ENCODE measurements at regions not wholly inside any gene's neighbourhood (a gene's known extent, or its start where the extent isn't known, plus 50 kb on each side); places are given as distances from the start of the nearest gene placed in this dataset.

DNA sequence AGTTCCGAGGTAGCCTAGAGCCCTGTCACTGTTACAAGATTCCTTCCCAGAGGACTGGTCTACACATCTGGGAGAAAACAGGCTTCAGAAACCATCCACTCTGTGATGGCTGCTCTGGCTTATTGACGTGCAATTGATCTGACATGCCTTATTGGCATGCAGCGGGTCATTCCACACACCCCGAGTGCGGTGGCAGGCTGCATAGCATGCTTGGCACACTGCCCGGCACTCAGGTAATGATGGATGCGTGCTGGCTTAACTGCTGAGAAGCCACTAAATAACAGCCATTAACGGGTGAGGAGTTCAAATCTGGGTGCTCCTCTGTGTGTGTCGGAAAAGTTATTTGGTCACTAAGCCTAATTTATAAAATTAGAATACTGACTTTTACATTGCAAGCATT is 67.9 kb upstream of the CDH4 start:
- H3K27me3 ChIP-seq (ENCODE audit: insufficient read depth, low read depth, severe bottlenecking): peaks cover 79% of the 10 kb centered on the region
- H3K27ac ChIP-seq: no peak overlapping the region
- H3K36me3 ChIP-seq: no peaks in the 10 kb centered on the region
- H3K4me3 ChIP-seq (ENCODE audit: low read depth, low read length): no peak overlapping the region
- TF ChIP-seq, protein P1, sequence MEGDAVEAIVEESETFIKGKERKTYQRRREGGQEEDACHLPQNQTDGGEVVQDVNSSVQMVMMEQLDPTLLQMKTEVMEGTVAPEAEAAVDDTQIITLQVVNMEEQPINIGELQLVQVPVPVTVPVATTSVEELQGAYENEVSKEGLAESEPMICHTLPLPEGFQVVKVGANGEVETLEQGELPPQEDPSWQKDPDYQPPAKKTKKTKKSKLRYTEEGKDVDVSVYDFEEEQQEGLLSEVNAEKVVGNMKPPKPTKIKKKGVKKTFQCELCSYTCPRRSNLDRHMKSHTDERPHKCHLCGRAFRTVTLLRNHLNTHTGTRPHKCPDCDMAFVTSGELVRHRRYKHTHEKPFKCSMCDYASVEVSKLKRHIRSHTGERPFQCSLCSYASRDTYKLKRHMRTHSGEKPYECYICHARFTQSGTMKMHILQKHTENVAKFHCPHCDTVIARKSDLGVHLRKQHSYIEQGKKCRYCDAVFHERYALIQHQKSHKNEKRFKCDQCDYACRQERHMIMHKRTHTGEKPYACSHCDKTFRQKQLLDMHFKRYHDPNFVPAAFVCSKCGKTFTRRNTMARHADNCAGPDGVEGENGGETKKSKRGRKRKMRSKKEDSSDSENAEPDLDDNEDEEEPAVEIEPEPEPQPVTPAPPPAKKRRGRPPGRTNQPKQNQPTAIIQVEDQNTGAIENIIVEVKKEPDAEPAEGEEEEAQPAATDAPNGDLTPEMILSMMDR (IDR thresholded peaks at IDR 0.05; ENCODE audit: low read depth, low read length): no peak
- H3K9me3 ChIP-seq (ENCODE audit: severe bottlenecking): no peaks in the 10 kb centered on the region
- no peak for DNase-seq

GRCh38 chr20:61185181-61185580 is 66.9 kb upstream of the CDH4 start:
- Histone ChIP-seq H3K27me3 (ENCODE audit: insufficient read depth, low read depth, severe bottlenecking) (peaks cover 73% of the 10 kb centered on the region), H3K27ac (no peak overlapping the region), H3K36me3 (no peaks in the 10 kb centered on the region), H3K4me3 (ENCODE audit: low read depth, low read length) (no peak overlapping the region), H3K9me3 (ENCODE audit: severe bottlenecking) (no peaks in the 10 kb centered on the region)
- DNase-seq: no peak
- TF ChIP-seq, protein P1 (IDR thresholded peaks at IDR 0.05; ENCODE audit: low read depth, low read length): no peak

DNA sequence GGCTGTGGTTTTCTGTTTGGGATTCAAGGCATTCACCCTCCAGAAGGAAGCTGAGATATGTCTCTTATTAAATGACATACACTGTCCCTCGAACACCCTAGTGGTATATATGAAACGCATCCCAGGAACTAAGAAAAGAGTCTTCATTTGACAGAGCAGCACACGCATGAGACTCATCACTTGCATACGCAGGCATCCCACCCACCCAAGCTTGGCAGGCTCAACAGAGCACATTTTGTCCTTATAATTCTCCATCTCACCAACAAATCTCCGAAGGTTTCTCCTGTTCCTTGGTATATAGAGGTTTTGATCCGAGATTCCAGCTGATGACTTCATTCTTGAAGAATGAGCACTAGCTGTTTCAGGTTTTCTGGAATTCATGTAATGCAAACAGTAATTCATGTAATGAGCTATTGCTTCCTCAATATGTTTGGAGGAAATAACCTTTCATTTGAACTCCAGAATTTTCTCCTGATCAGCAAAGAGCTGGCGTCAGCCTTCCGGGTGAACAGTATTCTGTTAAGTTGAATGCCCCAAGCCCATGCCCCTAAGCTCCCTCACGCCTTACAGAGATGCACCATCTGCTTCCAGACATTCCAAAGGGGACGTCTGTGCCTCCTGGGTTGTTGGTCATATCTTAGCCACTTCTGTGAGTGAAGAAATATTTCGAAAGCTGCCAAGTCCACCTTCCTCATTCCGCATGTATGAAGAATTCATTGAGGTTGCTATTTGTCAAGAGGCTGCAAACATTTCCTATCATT is 66.0 kb upstream of the CDH4 start:
- no peak for DNase-seq
- H3K4me3 ChIP-seq (ENCODE audit: low read depth, low read length): no peak overlapping the region
- H3K27ac ChIP-seq: no peak overlapping the region
- H3K36me3 ChIP-seq: no peaks in the 10 kb centered on the region
- no peaks in the 10 kb centered on the region for H3K9me3 ChIP-seq (ENCODE audit: severe bottlenecking)
- TF ChIP-seq, protein P1 (IDR thresholded peaks at IDR 0.05; ENCODE audit: low read depth, low read length): no peak
- peaks cover 74% of the 10 kb centered on the region for H3K27me3 ChIP-seq (ENCODE audit: insufficient read depth, low read depth, severe bottlenecking)

GRCh38 chr20:61186771-61187472 is 65.1 kb upstream of the CDH4 start:
- Histone ChIP-seq H3K9me3 (ENCODE audit: severe bottlenecking) (no peaks in the 10 kb centered on the region), H3K4me3 (ENCODE audit: low read depth, low read length) (no peak overlapping the region), H3K27me3 (ENCODE audit: insufficient read depth, low read depth, severe bottlenecking) (peaks cover 68% of the 10 kb centered on the region), H3K27ac (no peak overlapping the region), H3K36me3 (no peaks in the 10 kb centered on the region)
- TF ChIP-seq, protein P1 (IDR thresholded peaks at IDR 0.05; ENCODE audit: low read depth, low read length): no peak
- no peak for DNase-seq

DNA sequence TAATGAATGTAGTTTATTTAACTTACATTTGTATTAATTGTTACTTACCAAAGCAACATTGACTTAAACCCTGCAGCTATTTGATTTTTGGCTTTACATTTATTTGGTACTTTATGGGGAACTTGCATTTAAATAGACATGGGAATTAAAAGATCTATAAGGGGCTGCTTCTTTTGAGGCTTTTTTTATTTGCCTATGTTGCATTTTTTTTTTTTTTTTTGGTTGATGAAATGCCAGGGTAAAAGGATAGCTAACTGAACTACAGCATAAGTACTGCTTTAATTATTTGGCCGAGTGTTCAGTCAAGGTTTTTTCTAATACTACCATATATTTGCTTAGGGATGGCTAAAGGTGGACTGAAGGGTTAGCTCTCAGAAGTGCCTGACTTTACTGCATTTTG is 62.5 kb upstream of the CDH4 start:
- TF ChIP-seq, protein P1 (IDR thresholded peaks at IDR 0.05; ENCODE audit: low read depth, low read length): no peak
- Histone ChIP-seq H3K4me3 (ENCODE audit: low read depth, low read length) (no peak overlapping the region), H3K9me3 (ENCODE audit: severe bottlenecking) (no peaks in the 10 kb centered on the region), H3K27ac (no peak overlapping the region), H3K36me3 (no peaks in the 10 kb centered on the region), H3K27me3 (ENCODE audit: insufficient read depth, low read depth, severe bottlenecking) (peaks cover 60% of the 10 kb centered on the region)
- no peak for DNase-seq

Measured in WERI-Rb-1 (cell line).